MCF 10A (cell line): ENCODE measurements at regions not wholly inside any gene's neighbourhood (a gene's known extent, or its start where the extent isn't known, plus 50 kb on each side); places are given as distances from the start of the nearest gene placed in this dataset.

ENCODE experiments used
- BruUV-seq: library from RNA; stranded (reverse); fragments of 400-500 nt; replicated peaks from 2 replicates; lab custom pipeline; 2021; lab: Mats Ljungman, UMichigan
- CTCF ChIA-PET: fragments of 300-600 bp; sonication (Branson Sonifier 250); formaldehyde crosslinking; extraction: SDS; loops from one replicate; lab custom pipeline; 2021; ENCODE audit warnings: antibody characterized with exemption, inconsistent platforms; lab: Yijun Ruan, JAX
- POLR2A ChIA-PET: fragments of 300-600, 350-650 bp; sonication (Branson Sonifier 250); formaldehyde crosslinking; extraction: SDS; loops from one replicate; lab custom pipeline; 2020; ENCODE audit warnings: antibody characterized with exemption, inconsistent platforms; lab: Yijun Ruan, JAX
- DNase-seq: peaks from one replicate; pipeline ENCODE4 v3.0.0-alpha.2; 2018; ENCODE audit not compliant: unreplicated experiment
- H3K27ac Mint-ChIP-seq: one replicate; pipeline ENCODE4 v1.8.0; 2022; ENCODE audit warnings: mild to moderate bottlenecking, low read depth, mixed read lengths; ENCODE audit not compliant: unreplicated experiment
- H3K27me3 Mint-ChIP-seq: one replicate; pipeline ENCODE4 v1.8.0; 2022; ENCODE audit warnings: mixed read lengths; ENCODE audit not compliant: insufficient read depth, unreplicated experiment
- H3K36me3 Mint-ChIP-seq: one replicate; pipeline ENCODE4 v1.8.0; 2022; ENCODE audit warnings: mild to moderate bottlenecking, moderate library complexity, mixed read lengths; ENCODE audit not compliant: insufficient read depth, unreplicated experiment
- H3K4me1 Mint-ChIP-seq: one replicate; pipeline ENCODE4 v1.8.0; 2022; ENCODE audit warnings: mixed read lengths; ENCODE audit not compliant: insufficient read depth, unreplicated experiment
- H3K4me3 Mint-ChIP-seq: one replicate; pipeline ENCODE4 v1.8.0; 2022; ENCODE audit warnings: mild to moderate bottlenecking, moderate library complexity, mixed read lengths; ENCODE audit not compliant: unreplicated experiment
- H3K9me3 Mint-ChIP-seq: one replicate; pipeline ENCODE4 v1.8.0; 2022; ENCODE audit warnings: mixed read lengths; ENCODE audit not compliant: unreplicated experiment
- intact Hi-C: fragments of 100-400 bp; cut with micrococcal nuclease; formaldehyde crosslinking; loops from 2 replicates; pipeline ENCODE4 v1.14.1; 2022
- TF ChIP-seq, protein P1 (sequence below): fragments of 200-600 bp; IDR thresholded peaks from one replicate; pipeline ENCODE4 v1.8.0; 2022; ENCODE audit warnings: antibody characterized with exemption, mild to moderate bottlenecking; ENCODE audit not compliant: unreplicated experiment

DNA sequence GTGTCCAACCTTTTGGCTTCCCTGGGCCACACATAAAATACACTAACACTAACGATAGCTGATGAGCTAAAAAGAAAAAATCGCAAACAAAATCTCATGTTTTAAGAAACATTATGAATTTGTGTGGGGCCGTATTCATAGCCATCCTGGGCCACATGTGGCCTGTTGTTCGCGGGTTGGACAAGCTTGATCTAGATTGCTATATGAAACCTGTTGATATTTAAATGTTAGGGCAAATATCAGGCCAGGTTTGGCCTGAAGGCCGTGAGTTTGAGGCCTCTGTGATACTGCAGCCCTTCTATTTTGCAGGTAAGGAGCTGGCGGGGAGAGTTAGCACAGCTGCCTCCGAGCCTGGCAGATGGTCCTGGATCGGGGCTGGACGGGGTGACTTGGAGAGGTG, 99.0 kb downstream of the CEBPB start:
- no TSS peak for BruUV-seq
- POLR2A ChIA-PET, result interaction anchor here (0.5 to 1.0 kb wide), 2 partner anchors 32 to 231 kb away, joined by 3 to 4 read pairs; no protein-coding TSS in a partner anchor
- no peak for DNase-seq
- intact Hi-C loops, result no loop called here
- TF ChIP-seq, protein P1, sequence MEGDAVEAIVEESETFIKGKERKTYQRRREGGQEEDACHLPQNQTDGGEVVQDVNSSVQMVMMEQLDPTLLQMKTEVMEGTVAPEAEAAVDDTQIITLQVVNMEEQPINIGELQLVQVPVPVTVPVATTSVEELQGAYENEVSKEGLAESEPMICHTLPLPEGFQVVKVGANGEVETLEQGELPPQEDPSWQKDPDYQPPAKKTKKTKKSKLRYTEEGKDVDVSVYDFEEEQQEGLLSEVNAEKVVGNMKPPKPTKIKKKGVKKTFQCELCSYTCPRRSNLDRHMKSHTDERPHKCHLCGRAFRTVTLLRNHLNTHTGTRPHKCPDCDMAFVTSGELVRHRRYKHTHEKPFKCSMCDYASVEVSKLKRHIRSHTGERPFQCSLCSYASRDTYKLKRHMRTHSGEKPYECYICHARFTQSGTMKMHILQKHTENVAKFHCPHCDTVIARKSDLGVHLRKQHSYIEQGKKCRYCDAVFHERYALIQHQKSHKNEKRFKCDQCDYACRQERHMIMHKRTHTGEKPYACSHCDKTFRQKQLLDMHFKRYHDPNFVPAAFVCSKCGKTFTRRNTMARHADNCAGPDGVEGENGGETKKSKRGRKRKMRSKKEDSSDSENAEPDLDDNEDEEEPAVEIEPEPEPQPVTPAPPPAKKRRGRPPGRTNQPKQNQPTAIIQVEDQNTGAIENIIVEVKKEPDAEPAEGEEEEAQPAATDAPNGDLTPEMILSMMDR, result no peak
- Mint-ChIP-seq H3K27me3 (no peaks in the 10 kb centered on the region), H3K4me1 (peaks cover 6% of the 10 kb centered on the region), H3K27ac (no peak overlapping the region), H3K9me3 (no peaks in the 10 kb centered on the region), H3K4me3 (no peak overlapping the region), H3K36me3 (no peaks in the 10 kb centered on the region)
- CTCF ChIA-PET, result interaction anchor here (0.6 to 0.7 kb wide), 2 partner anchors 50 to 96 kb away, joined by 3 read pairs; no protein-coding TSS in a partner anchor

DNA sequence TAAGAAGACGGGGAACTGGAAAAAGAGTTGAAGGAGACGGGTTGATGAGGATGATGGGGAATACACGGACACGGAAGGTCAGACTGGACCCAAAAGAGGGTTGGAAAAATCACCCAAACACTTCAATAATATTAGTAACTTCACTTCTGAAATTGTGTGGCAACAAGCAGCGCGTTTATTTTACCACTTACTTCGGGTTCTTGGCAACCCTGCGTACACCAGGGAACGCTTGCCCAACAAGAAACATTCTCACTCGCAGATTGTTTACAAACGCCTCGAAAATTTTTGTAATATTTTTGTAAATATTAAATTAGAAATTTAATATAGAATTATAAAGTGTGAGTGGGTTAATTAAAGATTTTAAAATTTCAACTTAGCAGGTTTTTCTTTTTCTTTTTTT, 99.5 kb downstream of the CEBPB start:
- intact Hi-C loops, result no loop called here

DNA sequence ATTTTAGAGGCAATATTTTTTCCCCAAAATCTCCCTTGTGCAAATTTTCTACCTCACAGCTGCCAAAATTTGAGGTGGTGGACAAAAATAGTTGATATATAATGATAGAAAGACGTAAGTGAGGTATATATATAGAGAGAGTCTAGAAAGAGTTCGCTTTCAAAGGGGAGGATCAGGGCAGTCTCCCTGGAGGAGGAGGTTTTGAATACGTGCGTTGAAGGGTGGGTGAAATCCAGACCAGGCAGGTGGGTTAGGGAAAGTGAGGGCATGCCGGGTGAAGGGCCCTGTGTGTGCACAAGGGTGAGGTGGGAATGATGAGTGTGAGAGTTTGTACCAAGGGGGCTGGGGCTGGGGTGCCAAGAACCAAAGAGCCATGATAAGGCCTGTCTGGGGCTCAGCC, 100.2 kb downstream of the CEBPB start:
- DNase-seq, result no peak
- BruUV-seq, result no TSS peak
- intact Hi-C loops, result no loop called here
- H3K4me3 Mint-ChIP-seq, result no peak overlapping the region
- H3K27me3 Mint-ChIP-seq, result no peaks in the 10 kb centered on the region
- peaks cover 6% of the 10 kb centered on the region for H3K4me1 Mint-ChIP-seq
- H3K9me3 Mint-ChIP-seq, result no peaks in the 10 kb centered on the region
- no peaks in the 10 kb centered on the region for H3K36me3 Mint-ChIP-seq
- ChIA-PET POLR2A (interaction anchor here (0.7 kb wide), 1 partner anchor 69 kb away, joined by 4 read pairs; no protein-coding TSS in a partner anchor), CTCF (no interaction called here)
- H3K27ac Mint-ChIP-seq, result no peak overlapping the region
- TF ChIP-seq, protein P1, result no peak

More for the DNA sequence above, 99.5 kb downstream of the CEBPB start:
- POLR2A ChIA-PET, result interaction anchor here (0.5 to 1.0 kb wide), 3 partner anchors 31 to 230 kb away, joined by 3 to 4 read pairs (median 4); no protein-coding TSS in a partner anchor
- H3K36me3 Mint-ChIP-seq, result no peaks in the 10 kb centered on the region
- no TSS peak for BruUV-seq
- TF ChIP-seq, protein P1, result no peak
- no peak overlapping the region for H3K4me3 Mint-ChIP-seq
- no peaks in the 10 kb centered on the region for H3K27me3 Mint-ChIP-seq
- H3K27ac Mint-ChIP-seq, result no peak overlapping the region
- peaks cover 6% of the 10 kb centered on the region for H3K4me1 Mint-ChIP-seq
- H3K9me3 Mint-ChIP-seq, result no peaks in the 10 kb centered on the region
- CTCF ChIA-PET, result no interaction called here
- no peak for DNase-seq

DNA sequence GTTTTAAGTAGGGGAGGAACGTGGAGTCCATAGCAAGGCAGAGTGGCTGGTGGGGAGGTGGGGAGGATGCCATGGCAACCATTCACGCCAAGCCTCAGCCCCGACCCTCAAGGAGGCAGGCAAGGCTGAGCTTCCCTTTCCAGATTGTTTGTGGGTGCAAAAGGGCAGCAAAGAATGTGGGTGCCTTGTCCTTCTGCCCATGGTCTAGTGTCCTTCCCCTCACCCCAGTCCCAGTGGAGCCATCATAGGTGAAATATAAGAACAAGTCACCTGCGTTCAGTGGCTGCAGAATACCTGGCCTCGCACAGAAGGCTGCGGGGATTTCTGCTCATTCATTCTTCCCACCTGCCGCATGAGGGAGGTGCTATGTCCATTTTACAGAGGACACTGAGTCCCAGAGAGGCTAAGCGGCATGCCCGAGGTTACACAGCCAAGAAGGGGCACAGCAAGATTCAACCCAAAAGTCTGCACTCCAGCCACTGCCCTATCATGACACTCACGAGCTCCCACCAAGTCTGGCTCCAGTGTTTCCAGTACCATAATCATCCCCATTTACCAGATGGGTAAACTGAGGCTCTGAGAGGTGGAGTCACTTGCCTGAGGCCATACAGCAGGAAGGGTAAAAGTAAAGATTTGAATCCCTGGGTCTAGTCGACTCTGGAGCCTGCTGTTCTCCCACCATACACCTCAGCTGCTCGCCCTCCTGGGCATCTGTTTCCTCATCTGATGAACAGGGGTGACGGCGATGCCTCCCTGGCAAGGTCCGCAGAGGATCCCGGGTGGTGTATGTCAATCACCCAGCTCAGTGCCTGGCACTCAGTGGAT, 100.8 kb downstream of the CEBPB start:
- no TSS peak for BruUV-seq
- intact Hi-C loops, result no loop called here
- no peak for DNase-seq

More for the DNA sequence above, 100.8 kb downstream of the CEBPB start:
- Mint-ChIP-seq H3K27ac (no peak overlapping the region), H3K36me3 (no peaks in the 10 kb centered on the region), H3K27me3 (no peaks in the 10 kb centered on the region), H3K4me3 (no peak overlapping the region), H3K4me1 (peaks cover under 1% of the 10 kb centered on the region), H3K9me3 (no peaks in the 10 kb centered on the region)
- TF ChIP-seq, protein P1, result no peak
- POLR2A ChIA-PET, result interaction anchor here (0.7 to 1.9 kb wide), 2 partner anchors 25 to 148 kb away, joined by 3 to 5 read pairs; no protein-coding TSS in a partner anchor
- CTCF ChIA-PET, result no interaction called here
